ENCODE measurements at regions not wholly inside any gene's neighbourhood (a gene's known extent, or its start where the extent isn't known, plus 50 kb on each side); places are given as distances from the start of the nearest gene placed in this dataset.

GRCh38 chr15:39140060-39140604 is 440.7 kb upstream of the THBS1 start:
- Histone ChIP-seq H3K4me1 (peaks cover 33% of the 10 kb centered on the region), H3K4me3 (ENCODE audit: low read depth, low read length) (no peak overlapping the region), H3K36me3 (ENCODE audit: control insufficient read depth, insufficient read depth, low read length) (no peaks in the 10 kb centered on the region), H3K27me3 (replicated peaks; ENCODE audit: control insufficient read depth, insufficient read depth, low read length) (no peaks in the 10 kb centered on the region), H3K9me3 (no peaks in the 10 kb centered on the region)
- H3K27ac Mint-ChIP-seq (ENCODE audit: unreplicated experiment): peak overlapping the region; percentile 73
- POLR2A ChIA-PET: no interaction called here
- no peaks in the 10 kb centered on the region for H3K36me3 Mint-ChIP-seq (ENCODE audit: insufficient read depth, unreplicated experiment)
- BruUV-seq (replicated peaks): no TSS peak
- peak; percentile 41 to 71 for DNase-seq
- no peak for TF ChIP-seq CTCF (IDR thresholded peaks at IDR 0.05; ENCODE audit: insufficient read depth in 1 of 2, low read depth in 1 of 2, low read length in 1 of 2, severe bottlenecking in 1 of 2, unreplicated experiment in 1 of 2)
- peaks cover 19% of the 10 kb centered on the region for H3K4me1 Mint-ChIP-seq (ENCODE audit: low read depth, unreplicated experiment)
- intact Hi-C loops (cut with micrococcal nuclease; ENCODE audit: unreplicated experiment): no loop called here
- H3K27me3 Mint-ChIP-seq (ENCODE audit: insufficient read depth, unreplicated experiment): no peaks in the 10 kb centered on the region
- CTCF ChIA-PET: no interaction called here
- H3K4me3 Mint-ChIP-seq (ENCODE audit: unreplicated experiment): no peak overlapping the region
- no peaks in the 10 kb centered on the region for H3K9me3 Mint-ChIP-seq (ENCODE audit: unreplicated experiment)

- H3K36me3 Mint-ChIP-seq (ENCODE audit: insufficient read depth, unreplicated experiment): no peaks in the 10 kb centered on the region
- no peak for DNase-seq
- H3K4me3 Mint-ChIP-seq (ENCODE audit: unreplicated experiment): no peak overlapping the region
- CTCF ChIA-PET: interaction anchor here (0.6 kb wide), 1 partner anchor 531 kb away, joined by 4 read pairs; no protein-coding TSS in a partner anchor
- intact Hi-C loops (cut with micrococcal nuclease; ENCODE audit: unreplicated experiment): no loop called here
- no peaks in the 10 kb centered on the region for H3K9me3 Mint-ChIP-seq (ENCODE audit: unreplicated experiment)
- peaks cover 9% of the 10 kb centered on the region for H3K4me1 Mint-ChIP-seq (ENCODE audit: low read depth, unreplicated experiment)
- Histone ChIP-seq H3K4me1 (peaks cover 33% of the 10 kb centered on the region), H3K4me3 (ENCODE audit: low read depth, low read length) (no peak overlapping the region), H3K27me3 (replicated peaks; ENCODE audit: control insufficient read depth, insufficient read depth, low read length) (no peaks in the 10 kb centered on the region), H3K36me3 (ENCODE audit: control insufficient read depth, insufficient read depth, low read length) (no peaks in the 10 kb centered on the region; the same call in 1 of the 2 replicates), H3K9me3 (no peaks in the 10 kb centered on the region)
- no TSS peak for BruUV-seq (replicated peaks)
- no peak for TF ChIP-seq CTCF (IDR thresholded peaks at IDR 0.05; ENCODE audit: insufficient read depth in 1 of 2, low read depth in 1 of 2, low read length in 1 of 2, severe bottlenecking in 1 of 2, unreplicated experiment in 1 of 2)
- POLR2A ChIA-PET: no interaction called here
- H3K27ac Mint-ChIP-seq (ENCODE audit: unreplicated experiment): no peak overlapping the region
- H3K27me3 Mint-ChIP-seq (ENCODE audit: insufficient read depth, unreplicated experiment): no peaks in the 10 kb centered on the region
Observed at GRCh38 chr15:39142500-39142899, 438.4 kb upstream of the THBS1 start.

- H3K4me1 ChIP-seq: peaks cover 33% of the 10 kb centered on the region
Observed at GRCh38 chr15:39143479-39143878, 437.4 kb upstream of the THBS1 start.

More at GRCh38 chr15:39143479-39143878, 437.4 kb upstream of the THBS1 start:
- Histone ChIP-seq H3K9me3 (no peaks in the 10 kb centered on the region), H3K27me3 (replicated peaks; ENCODE audit: control insufficient read depth, insufficient read depth, low read length) (no peaks in the 10 kb centered on the region), H3K4me3 (ENCODE audit: low read depth, low read length) (no peak overlapping the region), H3K36me3 (ENCODE audit: control insufficient read depth, insufficient read depth, low read length) (no peaks in the 10 kb centered on the region; the same call in 1 of the 2 replicates)
- BruUV-seq (replicated peaks): no TSS peak
- ChIA-PET CTCF (no interaction called here), POLR2A (no interaction called here)
- Mint-ChIP-seq H3K27ac (ENCODE audit: unreplicated experiment) (no peak overlapping the region), H3K4me1 (ENCODE audit: low read depth, unreplicated experiment) (peaks cover 9% of the 10 kb centered on the region), H3K4me3 (ENCODE audit: unreplicated experiment) (no peak overlapping the region), H3K9me3 (ENCODE audit: unreplicated experiment) (no peaks in the 10 kb centered on the region), H3K27me3 (ENCODE audit: insufficient read depth, unreplicated experiment) (no peaks in the 10 kb centered on the region), H3K36me3 (ENCODE audit: insufficient read depth, unreplicated experiment) (no peaks in the 10 kb centered on the region)
- no peak for DNase-seq
- intact Hi-C loops (cut with micrococcal nuclease; ENCODE audit: unreplicated experiment): no loop called here
- no peak for TF ChIP-seq CTCF (IDR thresholded peaks at IDR 0.05; ENCODE audit: insufficient read depth in 1 of 2, low read depth in 1 of 2, low read length in 1 of 2, severe bottlenecking in 1 of 2, unreplicated experiment in 1 of 2)

All from Caco-2 (cell line).